CD4-positive, alpha-beta T cell (primary cell): ENCODE measurements at regions not wholly inside any gene's neighbourhood (a gene's known extent, or its start where the extent isn't known, plus 50 kb on each side); places are given as distances from the start of the nearest gene placed in this dataset.

Experiments
- ATAC-seq: fragments of 200-7000 bp; cut with Tn5 transposase; one replicate; pipeline ENCODE4 v1.10.0; 2022; ENCODE audit warnings: mild to moderate bottlenecking; ENCODE audit not compliant: poor library complexity
- CTCF ChIA-PET: fragments of 350-600 bp; sonication (Branson Sonifier 250); formaldehyde crosslinking; loops from one replicate; lab custom pipeline; 2021; ENCODE audit warnings: antibody characterized with exemption, inconsistent platforms; lab: Charles Lee
- POLR2A ChIA-PET: fragments of 350-600 bp; sonication (Branson Sonifier 250); formaldehyde crosslinking; loops from one replicate; lab custom pipeline; 2021; ENCODE audit warnings: antibody characterized with exemption, inconsistent platforms; lab: Charles Lee
- DNase-seq, 14 experiments: peaks; one replicate each; pipeline ENCODE4 v3.0.0-alpha.2; 2013 to 2020; ENCODE audit warnings: mixed read lengths in 2 of 14
- H3K27ac ChIP-seq, 2 donors: one replicate each; pipeline versions ENCODE4 v1.5.1 to v1.7.0; 2013; ENCODE audit warnings: low read length in 2 of 2, low read depth in 1 of 2, mild to moderate bottlenecking in 1 of 2
- H3K27me3 ChIP-seq, 2 experiments: 1 replicate in 1 of 2; 2 replicates in 1 of 2; pipeline versions ENCODE4 v1.6.1 to v1.7.0; 2013; ENCODE audit warnings: low read length in 2 of 2, control low read depth in 1 of 2, mild to moderate bottlenecking in 1 of 2, moderate library complexity in 1 of 2; ENCODE audit not compliant: insufficient read depth in 2 of 2, control insufficient read depth in 1 of 2
- H3K36me3 ChIP-seq: one replicate; pipeline ENCODE4 v1.6.1; 2013; ENCODE audit warnings: low read length, control low read depth; ENCODE audit not compliant: insufficient read depth
- H3K4me1 ChIP-seq: one replicate; pipeline ENCODE4 v1.6.1; 2013; ENCODE audit warnings: low read length, control low read depth; ENCODE audit not compliant: insufficient read depth
- H3K4me3 ChIP-seq: one replicate; pipeline ENCODE4 v1.5.1; 2013; ENCODE audit warnings: mild to moderate bottlenecking, low read length, moderate library complexity
- H3K9me3 ChIP-seq, 2 experiments: 1 replicate in 1 of 2; 2 replicates in 1 of 2; pipeline versions ENCODE4 v1.6.1 to v1.7.0; 2013; ENCODE audit warnings: low read length in 2 of 2, mild to moderate bottlenecking in 2 of 2, control low read depth in 1 of 2, moderate library complexity in 1 of 2; ENCODE audit not compliant: control insufficient read depth in 1 of 2, insufficient read depth in 1 of 2
- H3K27ac Mint-ChIP-seq: one replicate; pipeline ENCODE4 v1.8.0; 2020; ENCODE audit warnings: mixed read lengths
- H3K27me3 Mint-ChIP-seq: one replicate; pipeline ENCODE4 v1.8.0; 2021; ENCODE audit warnings: mixed read lengths
- H3K36me3 Mint-ChIP-seq: one replicate; pipeline ENCODE4 v1.8.0; 2021; ENCODE audit warnings: low read depth, mixed read lengths
- H3K4me1 Mint-ChIP-seq: one replicate; pipeline ENCODE4 v1.8.0; 2021; ENCODE audit warnings: low read depth, mixed read lengths
- H3K4me3 Mint-ChIP-seq: one replicate; pipeline ENCODE4 v1.8.0; 2020; ENCODE audit warnings: mild to moderate bottlenecking, mixed read lengths
- H3K9me3 Mint-ChIP-seq: one replicate; pipeline ENCODE4 v1.8.0; 2020; ENCODE audit warnings: mixed read lengths
- CTCF ChIP-seq: fragments of 200-600 bp; IDR thresholded peaks from one replicate; pipeline ENCODE4 v1.8.0; 2022; ENCODE audit warnings: antibody characterized with exemption, mild to moderate bottlenecking
- intact Hi-C, 2 experiments: fragments of 100-400 bp; cut with DNase I in 1 of 2; cut with micrococcal nuclease in 1 of 2; formaldehyde crosslinking; loops; one replicate each; pipeline versions ENCODE4 v1.15.1 to v1.9.0; 2023 to 2025; cut with DNase I, micrococcal nuclease

GRCh38 chr3:72481542-72481941, 366.7 kb downstream of the SHQ1 start:
- no peak for TF ChIP-seq CTCF
- Mint-ChIP-seq H3K9me3 (no peaks in the 10 kb centered on the region), H3K4me3 (no peak overlapping the region), H3K36me3 (no peaks in the 10 kb centered on the region), H3K27me3 (no peaks in the 10 kb centered on the region), H3K27ac (peak overlapping the region; percentile 35), H3K4me1 (peaks cover 18% of the 10 kb centered on the region)
- CTCF ChIA-PET: no interaction called here
- Histone ChIP-seq H3K4me3 (no peak overlapping the region), H3K27me3 (no peaks in the 10 kb centered on the region), H3K4me1 (peaks cover 9% of the 10 kb centered on the region), H3K36me3 (no peaks in the 10 kb centered on the region), H3K27ac (no peak overlapping the region), H3K9me3 (no peaks in the 10 kb centered on the region)
- intact Hi-C loops: no loop called here
- POLR2A ChIA-PET: no interaction called here
- no peak for ATAC-seq
- DNase-seq: no peak

- Histone ChIP-seq H3K27ac (no peak overlapping the region), H3K4me1 (peaks cover 9% of the 10 kb centered on the region), H3K36me3 (no peaks in the 10 kb centered on the region), H3K9me3 (no peaks in the 10 kb centered on the region), H3K27me3 (no peaks in the 10 kb centered on the region), H3K4me3 (no peak overlapping the region)
- Mint-ChIP-seq H3K36me3 (no peaks in the 10 kb centered on the region), H3K4me1 (peaks cover 18% of the 10 kb centered on the region), H3K9me3 (no peaks in the 10 kb centered on the region), H3K27ac (no peak overlapping the region), H3K4me3 (no peak overlapping the region), H3K27me3 (no peaks in the 10 kb centered on the region)
- ATAC-seq: no peak
- intact Hi-C loops: no loop called here
- POLR2A ChIA-PET: no interaction called here
- CTCF ChIA-PET: no interaction called here
- no peak for DNase-seq
- no peak for TF ChIP-seq CTCF
These were observed 367.9 kb downstream of the SHQ1 start for GRCh38 chr3:72480366-72480765.

- no peak overlapping the region for H3K4me3 Mint-ChIP-seq
- ChIA-PET POLR2A (no interaction called here), CTCF (no interaction called here)
- H3K36me3 ChIP-seq: no peaks in the 10 kb centered on the region
- no peaks in the 10 kb centered on the region for H3K36me3 Mint-ChIP-seq
- H3K9me3 ChIP-seq: no peaks in the 10 kb centered on the region
- H3K27me3 Mint-ChIP-seq: no peaks in the 10 kb centered on the region
- H3K27me3 ChIP-seq: no peaks in the 10 kb centered on the region
- no peaks in the 10 kb centered on the region for H3K9me3 Mint-ChIP-seq
- DNase-seq (no peak), ATAC-seq (no peak)
- H3K4me1 ChIP-seq: peaks cover 9% of the 10 kb centered on the region
- TF ChIP-seq CTCF: no peak
- H3K27ac ChIP-seq: no peak overlapping the region
- peaks cover 18% of the 10 kb centered on the region for H3K4me1 Mint-ChIP-seq
- H3K27ac Mint-ChIP-seq: no peak overlapping the region
- H3K4me3 ChIP-seq: no peak overlapping the region
- intact Hi-C loops: no loop called here
These were observed 368.5 kb downstream of the SHQ1 start for GRCh38 chr3:72479651-72480215.
